Hepatocyte (in vitro differentiated cells): ENCODE measurements at regions not wholly inside any gene's neighbourhood (a gene's known extent, or its start where the extent isn't known, plus 50 kb on each side); places are given as distances from the start of the nearest gene placed in this dataset.

Experiments used
- DNase-seq: peaks from one replicate; pipeline ENCODE4 v3.0.0-alpha.2; 2016; ENCODE audit warnings: low spot score
- H2AFZ ChIP-seq: fragments of 200-600 bp; sonication (generic); 2 replicates; pipeline ENCODE4 v1.6.0; 2016; ENCODE audit warnings: antibody characterized with exemption, mild to moderate bottlenecking
- H3K27ac ChIP-seq: fragments of 200-600 bp; sonication (generic); 2 replicates; pipeline ENCODE4 v1.5.1; 2016; ENCODE audit warnings: mild to moderate bottlenecking
- H3K27me3 ChIP-seq: fragments of 200-600 bp; sonication (generic); 2 replicates; pipeline ENCODE4 v1.6.1; 2016
- H3K36me3 ChIP-seq: fragments of 200-600 bp; sonication (generic); replicated peaks from 2 replicates; pipeline ENCODE4 v1.5.1; 2016; ENCODE audit warnings: low read depth; ENCODE audit not compliant: insufficient read depth
- H3K4me1 ChIP-seq: fragments of 200-600 bp; sonication (generic); 2 replicates; pipeline ENCODE4 v1.5.1; 2016; ENCODE audit warnings: mild to moderate bottlenecking, moderate library complexity; ENCODE audit not compliant: insufficient read depth
- H3K4me2 ChIP-seq: fragments of 200-600 bp; sonication (generic); 2 replicates; pipeline ENCODE4 v1.6.0; 2016
- H3K4me3 ChIP-seq: fragments of 200-600 bp; sonication (generic); 2 replicates; pipeline ENCODE4 v1.5.1; 2016; ENCODE audit warnings: mild to moderate bottlenecking
- H3K79me2 ChIP-seq: fragments of 200-600 bp; sonication (generic); 2 replicates; pipeline ENCODE4 v1.6.0; 2017; ENCODE audit warnings: mild to moderate bottlenecking
- H3K9me2 ChIP-seq: fragments of 200-600 bp; sonication (generic); replicated peaks from 2 replicates; pipeline ENCODE4 v1.6.0; 2017; ENCODE audit warnings: mild to moderate bottlenecking; ENCODE audit not compliant: insufficient read depth
- H3K9me3 ChIP-seq: fragments of 200-600 bp; sonication (generic); 2 replicates; pipeline ENCODE4 v1.5.1; 2016; ENCODE audit warnings: low read depth, mild to moderate bottlenecking
- H4K20me1 ChIP-seq: fragments of 200-600 bp; sonication (generic); 2 replicates; pipeline ENCODE4 v1.6.0; 2016; ENCODE audit warnings: mild to moderate bottlenecking; ENCODE audit not compliant: insufficient read depth, poor library complexity, severe bottlenecking
- EZH2 ChIP-seq: fragments of 200-600 bp; sonication (generic); IDR thresholded peaks from 2 replicates; pipeline ENCODE4 v1.6.1; 2016; ENCODE audit warnings: antibody characterized with exemption, mild to moderate bottlenecking, borderline replicate concordance
- EZH2phosphoT487 ChIP-seq: fragments of 200-600 bp; sonication (generic); IDR thresholded peaks from one replicate; pipeline ENCODE4 v1.6.1; 2018; ENCODE audit warnings: antibody characterized with exemption, mild to moderate bottlenecking, low read depth, moderate library complexity; ENCODE audit not compliant: unreplicated experiment, severe bottlenecking
- WGBS: methylation state at CpG from one replicate; pipeline ENCODE4 v1.1.6; 2016; ENCODE audit warnings: low lambda C conversion rate; ENCODE audit errors: missing lambda C conversion rate; 5-methylcytosine and 5-hydroxymethylcytosine counted together
- TF ChIP-seq, protein P1 (sequence below): fragments of 200-600 bp; sonication (generic); IDR thresholded peaks from 2 replicates; pipeline ENCODE4 v1.5.1; 2016; ENCODE audit warnings: antibody characterized with exemption, mild to moderate bottlenecking; ENCODE audit not compliant: poor library complexity

DNA sequence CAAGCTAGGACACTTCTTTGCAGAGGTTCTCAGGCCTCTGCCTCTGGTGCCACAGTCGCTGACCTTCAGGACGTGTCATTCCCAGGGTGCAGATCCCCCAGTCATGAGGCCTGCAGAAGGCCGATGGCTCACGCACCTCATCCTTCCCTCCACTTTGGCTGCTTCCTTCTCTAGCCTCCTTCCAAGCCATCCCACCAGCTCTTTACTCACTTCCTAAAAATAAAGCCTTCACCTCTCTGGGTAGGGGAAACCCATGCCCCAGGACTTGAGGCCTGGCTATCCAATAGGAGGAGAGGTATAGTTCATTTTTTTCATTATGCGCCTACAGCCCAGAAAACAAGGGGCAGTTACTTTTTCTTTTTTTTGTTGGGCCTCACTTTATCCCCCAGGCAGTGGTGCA lies 91.4 kb downstream of the B3GNT2 start:
- TF ChIP-seq, protein P1, sequence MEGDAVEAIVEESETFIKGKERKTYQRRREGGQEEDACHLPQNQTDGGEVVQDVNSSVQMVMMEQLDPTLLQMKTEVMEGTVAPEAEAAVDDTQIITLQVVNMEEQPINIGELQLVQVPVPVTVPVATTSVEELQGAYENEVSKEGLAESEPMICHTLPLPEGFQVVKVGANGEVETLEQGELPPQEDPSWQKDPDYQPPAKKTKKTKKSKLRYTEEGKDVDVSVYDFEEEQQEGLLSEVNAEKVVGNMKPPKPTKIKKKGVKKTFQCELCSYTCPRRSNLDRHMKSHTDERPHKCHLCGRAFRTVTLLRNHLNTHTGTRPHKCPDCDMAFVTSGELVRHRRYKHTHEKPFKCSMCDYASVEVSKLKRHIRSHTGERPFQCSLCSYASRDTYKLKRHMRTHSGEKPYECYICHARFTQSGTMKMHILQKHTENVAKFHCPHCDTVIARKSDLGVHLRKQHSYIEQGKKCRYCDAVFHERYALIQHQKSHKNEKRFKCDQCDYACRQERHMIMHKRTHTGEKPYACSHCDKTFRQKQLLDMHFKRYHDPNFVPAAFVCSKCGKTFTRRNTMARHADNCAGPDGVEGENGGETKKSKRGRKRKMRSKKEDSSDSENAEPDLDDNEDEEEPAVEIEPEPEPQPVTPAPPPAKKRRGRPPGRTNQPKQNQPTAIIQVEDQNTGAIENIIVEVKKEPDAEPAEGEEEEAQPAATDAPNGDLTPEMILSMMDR: no peak
- TF ChIP-seq EZH2 (no peak), EZH2phosphoT487 (no peak)
- Histone ChIP-seq H4K20me1 (no peaks in the 10 kb centered on the region), H3K36me3 (no peaks in the 10 kb centered on the region), H3K9me2 (no peaks in the 10 kb centered on the region), H3K79me2 (no peaks in the 10 kb centered on the region), H3K4me1 (no peaks in the 10 kb centered on the region), H2AFZ (no peak overlapping the region), H3K27ac (no peak overlapping the region), H3K27me3 (no peaks in the 10 kb centered on the region), H3K9me3 (no peaks in the 10 kb centered on the region), H3K4me2 (no peak overlapping the region), H3K4me3 (no peak overlapping the region)
- 95% methylated on average over 5 of the region's 5 CpGs for WGBS
- DNase-seq: no peak

DNA sequence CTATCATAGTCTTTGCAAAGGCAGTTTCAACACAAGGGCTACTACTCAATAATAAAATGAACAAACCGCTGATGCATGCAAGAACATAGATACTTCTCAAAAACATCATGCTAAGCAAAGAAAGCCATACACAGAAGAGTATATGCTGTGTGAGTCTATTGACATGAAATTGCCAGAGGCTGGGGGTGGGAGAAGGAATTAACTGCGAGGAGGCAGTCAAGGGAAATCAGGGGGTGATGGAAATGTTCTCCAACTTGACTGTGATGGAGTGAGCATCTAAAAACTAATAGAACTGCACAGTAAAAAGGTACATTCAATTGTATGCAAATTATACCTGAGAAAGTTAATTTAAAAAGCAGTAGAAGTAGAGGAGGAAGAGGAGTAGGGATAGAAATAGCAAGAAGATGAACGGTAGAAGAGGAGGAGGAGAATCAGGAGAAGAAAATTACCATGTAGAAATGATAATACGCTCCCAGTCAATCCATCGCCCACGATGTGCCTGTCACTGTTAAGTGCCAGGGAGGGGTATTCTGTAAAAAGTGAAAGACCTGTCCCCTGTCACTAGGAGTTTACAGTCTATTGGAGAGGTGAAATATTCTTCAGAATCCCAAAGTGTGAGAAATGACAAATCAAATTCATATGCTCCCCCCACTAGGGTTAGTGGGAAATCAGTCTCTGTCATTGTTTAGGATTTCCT lies 90.3 kb downstream of the B3GNT2 start:
- Histone ChIP-seq H3K36me3 (no peaks in the 10 kb centered on the region), H3K4me2 (no peak overlapping the region), H3K9me3 (no peaks in the 10 kb centered on the region), H3K27ac (no peak overlapping the region), H3K79me2 (no peaks in the 10 kb centered on the region), H3K9me2 (no peaks in the 10 kb centered on the region), H2AFZ (no peak overlapping the region), H3K4me3 (no peak overlapping the region), H3K4me1 (no peaks in the 10 kb centered on the region), H4K20me1 (no peaks in the 10 kb centered on the region), H3K27me3 (no peaks in the 10 kb centered on the region)
- DNase-seq: no peak
- WGBS: 95% methylated on average over 6 of the region's 6 CpGs
- TF ChIP-seq EZH2: no peak
- TF ChIP-seq, protein P1: no peak
- TF ChIP-seq EZH2phosphoT487: no peak

DNA sequence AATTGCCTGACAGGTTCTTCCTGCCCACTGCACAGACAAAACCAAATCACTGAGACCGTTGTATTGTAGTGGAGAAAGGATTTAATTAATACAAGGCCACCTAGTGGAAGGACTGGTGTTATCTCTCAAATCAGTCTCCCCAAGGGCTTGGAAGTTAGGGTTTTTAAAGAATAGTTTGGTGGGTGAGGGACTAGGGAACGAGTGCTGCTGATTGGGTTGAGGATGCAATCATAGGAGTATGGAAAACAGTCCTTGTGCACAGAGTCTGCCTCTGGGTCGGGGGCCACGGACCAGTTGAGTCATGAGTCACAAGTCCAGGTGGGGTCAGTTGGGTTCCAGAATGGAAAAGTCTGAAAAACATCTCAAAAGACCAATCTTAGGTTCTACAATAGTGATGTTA lies 89.1 kb downstream of the B3GNT2 start:
- Histone ChIP-seq H3K4me3 (no peak overlapping the region), H3K4me2 (no peak overlapping the region), H3K4me1 (no peaks in the 10 kb centered on the region), H3K79me2 (no peaks in the 10 kb centered on the region), H4K20me1 (no peaks in the 10 kb centered on the region), H3K27ac (no peak overlapping the region), H3K36me3 (no peaks in the 10 kb centered on the region), H3K9me3 (no peaks in the 10 kb centered on the region), H3K9me2 (no peaks in the 10 kb centered on the region), H2AFZ (no peak overlapping the region), H3K27me3 (no peaks in the 10 kb centered on the region)
- no peak for DNase-seq
- TF ChIP-seq EZH2: no peak
- TF ChIP-seq EZH2phosphoT487: no peak
- TF ChIP-seq, protein P1: no peak
- 88% methylated on average over 4 of the region's 4 CpGs for WGBS

DNA sequence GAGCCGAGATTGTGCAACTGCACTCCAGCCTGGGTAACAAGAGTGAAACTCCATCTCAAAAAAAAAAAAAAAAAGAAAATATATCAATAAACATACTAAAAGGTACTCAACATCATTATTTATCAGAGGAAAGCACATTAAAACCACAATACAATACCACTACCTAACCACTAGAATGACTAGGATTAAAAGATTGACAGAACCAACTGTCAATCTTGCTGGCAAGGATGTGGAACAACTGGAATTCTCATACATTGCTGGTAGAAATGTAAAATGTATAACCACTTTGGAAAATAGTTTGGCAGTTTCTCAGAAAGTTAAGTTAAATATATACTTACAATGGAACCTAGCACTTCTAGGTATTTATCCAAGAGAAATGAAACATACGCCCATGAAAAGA lies 88.6 kb downstream of the B3GNT2 start:
- Histone ChIP-seq H2AFZ (no peak overlapping the region), H3K79me2 (no peaks in the 10 kb centered on the region), H4K20me1 (no peaks in the 10 kb centered on the region), H3K4me1 (no peaks in the 10 kb centered on the region), H3K9me2 (no peaks in the 10 kb centered on the region), H3K36me3 (no peaks in the 10 kb centered on the region), H3K27ac (no peak overlapping the region), H3K4me3 (no peak overlapping the region), H3K9me3 (no peaks in the 10 kb centered on the region), H3K27me3 (no peaks in the 10 kb centered on the region), H3K4me2 (no peak overlapping the region)
- DNase-seq: no peak
- 98% methylated on average over 2 of the region's 2 CpGs for WGBS
- TF ChIP-seq EZH2 (no peak), EZH2phosphoT487 (no peak)
- TF ChIP-seq, protein P1: no peak
